GM20000 (cell line): ENCODE measurements at regions not wholly inside any gene's neighbourhood (a gene's known extent, or its start where the extent isn't known, plus 50 kb on each side); places are given as distances from the start of the nearest gene placed in this dataset.

Experiments used
- DNase-seq: peaks from one replicate; pipeline ENCODE4 v3.0.0; 2012; ENCODE audit warnings: low spot score
- TF ChIP-seq, protein P1 (sequence below): IDR thresholded peaks from 2 replicates; pipeline ENCODE4 v1.5.1; 2012; ENCODE audit warnings: mild to moderate bottlenecking, control low read depth; ENCODE audit errors: extremely low read depth, missing control alignments

- DNase-seq, result no peak
- TF ChIP-seq, protein P1, sequence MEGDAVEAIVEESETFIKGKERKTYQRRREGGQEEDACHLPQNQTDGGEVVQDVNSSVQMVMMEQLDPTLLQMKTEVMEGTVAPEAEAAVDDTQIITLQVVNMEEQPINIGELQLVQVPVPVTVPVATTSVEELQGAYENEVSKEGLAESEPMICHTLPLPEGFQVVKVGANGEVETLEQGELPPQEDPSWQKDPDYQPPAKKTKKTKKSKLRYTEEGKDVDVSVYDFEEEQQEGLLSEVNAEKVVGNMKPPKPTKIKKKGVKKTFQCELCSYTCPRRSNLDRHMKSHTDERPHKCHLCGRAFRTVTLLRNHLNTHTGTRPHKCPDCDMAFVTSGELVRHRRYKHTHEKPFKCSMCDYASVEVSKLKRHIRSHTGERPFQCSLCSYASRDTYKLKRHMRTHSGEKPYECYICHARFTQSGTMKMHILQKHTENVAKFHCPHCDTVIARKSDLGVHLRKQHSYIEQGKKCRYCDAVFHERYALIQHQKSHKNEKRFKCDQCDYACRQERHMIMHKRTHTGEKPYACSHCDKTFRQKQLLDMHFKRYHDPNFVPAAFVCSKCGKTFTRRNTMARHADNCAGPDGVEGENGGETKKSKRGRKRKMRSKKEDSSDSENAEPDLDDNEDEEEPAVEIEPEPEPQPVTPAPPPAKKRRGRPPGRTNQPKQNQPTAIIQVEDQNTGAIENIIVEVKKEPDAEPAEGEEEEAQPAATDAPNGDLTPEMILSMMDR, result no peak
Observed at GRCh38 chr12:111220363-111220762, 148.5 kb downstream of the PHETA1 start.

GRCh38 chr12:111219440-111219839 lies 149.5 kb downstream of the PHETA1 start:
- TF ChIP-seq, protein P1, result no peak

DNA sequence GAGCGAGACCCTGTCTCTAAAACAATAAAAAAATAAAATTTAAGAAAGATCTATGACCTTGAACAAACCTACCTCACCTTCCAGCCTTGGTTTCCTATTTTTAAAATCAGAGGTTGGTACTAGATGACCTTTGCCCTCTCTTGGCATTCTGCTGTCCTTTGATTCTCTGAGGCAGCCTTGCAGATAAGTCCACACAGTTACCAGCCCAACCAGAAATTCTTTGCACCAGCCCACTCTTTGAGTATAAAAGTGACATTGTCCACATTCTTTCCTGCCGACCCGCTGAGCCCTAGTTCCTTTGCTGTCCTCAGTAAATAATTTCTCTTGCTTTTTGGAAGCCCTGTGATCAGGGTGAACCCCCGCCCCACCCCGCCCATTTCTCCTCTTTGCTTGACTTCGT lies 150.4 kb downstream of the PHETA1 start:
- TF ChIP-seq, protein P1, result no peak
- no peak for DNase-seq

More at GRCh38 chr12:111219440-111219839, 149.5 kb downstream of the PHETA1 start:
- no peak for DNase-seq

DNA sequence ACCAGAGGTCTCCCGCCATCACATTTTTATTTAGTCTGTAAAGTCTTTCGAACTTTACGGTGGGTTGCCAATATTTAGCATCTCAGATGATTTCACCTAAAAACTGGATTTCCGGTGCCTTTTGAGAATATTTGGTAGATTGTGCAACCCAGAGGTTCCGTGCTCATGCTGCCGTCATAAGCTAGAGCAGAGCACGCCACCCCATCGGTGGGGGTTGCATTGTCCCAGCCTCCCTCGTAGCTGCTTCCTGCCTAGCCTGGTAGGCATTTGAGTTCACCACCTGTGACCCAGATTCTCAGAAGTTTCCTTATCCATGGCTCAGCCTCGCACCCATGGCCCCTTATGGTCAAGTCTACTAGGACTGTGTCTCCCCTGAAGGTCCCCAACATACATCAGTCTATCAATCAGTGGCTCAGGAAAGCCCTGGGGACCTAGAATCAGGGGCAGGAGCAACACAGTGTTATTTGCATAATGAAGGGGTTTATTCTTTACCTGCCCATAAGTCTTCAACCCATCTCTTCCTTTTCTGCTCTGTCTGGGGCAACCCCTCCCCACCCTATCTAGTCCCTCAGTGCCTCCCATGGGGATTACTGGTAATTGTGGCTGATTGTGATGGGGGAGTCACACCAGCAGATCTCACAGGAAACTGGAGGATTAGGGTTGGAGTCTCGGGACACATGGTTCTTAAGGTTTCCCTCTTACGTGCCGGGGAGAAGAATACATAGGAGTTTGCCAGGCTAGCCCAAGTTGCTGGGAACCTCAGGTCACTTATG lies 152.3 kb downstream of the PHETA1 start:
- TF ChIP-seq, protein P1, result no peak

DNA sequence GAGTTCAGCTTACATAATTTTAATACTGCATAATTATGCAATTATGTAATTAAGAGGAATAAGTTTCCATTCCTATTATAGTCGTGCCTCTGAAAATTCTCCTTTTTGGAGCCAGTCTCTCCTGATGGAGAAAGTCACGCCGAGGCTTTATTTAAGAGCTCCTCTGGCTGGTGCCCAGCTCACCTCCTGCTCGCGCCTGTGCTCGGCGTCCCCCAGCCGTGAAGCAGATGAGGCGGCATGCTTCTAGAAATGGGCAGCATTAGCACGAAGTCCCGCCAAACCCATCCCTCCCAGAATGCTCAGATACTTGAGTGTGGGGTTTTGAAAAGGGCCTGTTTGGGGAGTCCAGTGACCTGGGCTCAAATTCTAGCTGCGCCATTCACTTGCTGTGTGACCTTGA lies 153.0 kb downstream of the PHETA1 start:
- TF ChIP-seq, protein P1, result no peak
- DNase-seq, result no peak

More for the DNA sequence above, 152.3 kb downstream of the PHETA1 start:
- no peak for DNase-seq

DNA sequence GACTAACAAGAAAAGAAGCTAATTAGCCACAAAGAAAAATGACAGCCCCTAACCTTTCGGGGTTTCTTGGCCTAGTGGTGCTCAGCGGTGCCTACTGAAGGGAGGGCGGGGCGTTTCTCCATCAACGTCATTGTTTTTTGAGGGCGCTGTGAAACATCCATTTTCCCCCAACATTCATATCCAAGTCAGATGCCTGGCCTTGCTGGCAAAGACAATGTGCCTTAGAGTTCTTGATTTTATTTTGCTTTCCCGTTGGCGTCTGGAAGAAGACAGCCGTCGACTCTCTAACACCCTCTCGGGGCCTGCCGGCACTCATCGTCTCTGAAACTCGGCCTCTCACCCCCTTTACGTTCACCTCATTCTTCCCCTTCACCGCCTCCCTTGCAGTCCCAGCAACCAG lies 154.5 kb downstream of the PHETA1 start:
- TF ChIP-seq, protein P1, result no peak
- no peak for DNase-seq

DNA sequence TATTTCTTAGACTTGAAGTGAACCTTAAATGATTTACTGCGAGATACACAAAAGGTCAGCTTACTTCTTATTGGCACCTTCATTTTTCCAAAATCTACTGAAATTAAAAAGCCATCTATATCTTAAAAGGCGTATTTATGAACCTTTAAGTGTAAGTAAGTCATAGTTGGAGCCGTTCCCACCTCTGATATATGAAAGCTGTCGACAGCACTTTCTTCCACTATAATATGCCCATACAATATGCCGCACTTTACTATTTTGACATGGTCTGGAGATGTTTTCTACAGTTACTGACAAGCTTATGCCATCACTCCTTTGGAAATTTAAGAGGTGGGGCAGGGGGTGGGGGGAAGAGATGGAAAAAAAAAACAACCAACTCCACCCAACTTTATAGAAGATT lies 155.3 kb downstream of the PHETA1 start:
- no peak for DNase-seq
- TF ChIP-seq, protein P1, result no peak
